ENCODE measurements at regions not wholly inside any gene's neighbourhood (a gene's known extent, or its start where the extent isn't known, plus 50 kb on each side); places are given as distances from the start of the nearest gene placed in this dataset.

GRCh38 chr1:239819756-239820250 is 271.9 kb upstream of the FMN2 start:
- no peak for TF ChIP-seq CTCF (IDR thresholded peaks at IDR 0.05; ENCODE audit: insufficient read depth, low read length)
- TF ChIP-seq REST (IDR thresholded peaks at IDR 0.05; ENCODE audit: insufficient replicate concordance, low read depth) = no peak
- TF ChIP-seq POLR2AphosphoS5 (IDR thresholded peaks at IDR 0.05; ENCODE audit: low read depth) = no peak
- no peak for TF ChIP-seq GABPA (IDR thresholded peaks at IDR 0.05; ENCODE audit: low read depth)
- TF ChIP-seq SPI1 (IDR thresholded peaks at IDR 0.05; ENCODE audit: borderline replicate concordance, low read depth) = no peak
